Neural progenitor cell (in vitro differentiated cells): ENCODE measurements at regions not wholly inside any gene's neighbourhood (a gene's known extent, or its start where the extent isn't known, plus 50 kb on each side); places are given as distances from the start of the nearest gene placed in this dataset.

Source experiments
- DNase-seq: peaks from one replicate; pipeline ENCODE4 v3.0.0-alpha.2; 2016; ENCODE audit warnings: low spot score
- H2AFZ ChIP-seq: fragments of 200-600 bp; sonication (generic); replicated peaks from 2 replicates; pipeline ENCODE4 v1.6.1; 2016; ENCODE audit warnings: antibody characterized with exemption
- H3F3A ChIP-seq: fragments of 200-600 bp; sonication (generic); 2 replicates; pipeline ENCODE4 v1.6.1; 2016; ENCODE audit warnings: antibody characterized with exemption, low read depth
- H3K27ac ChIP-seq: fragments of 200-600 bp; sonication (generic); 2 replicates; pipeline ENCODE4 v1.5.1; 2016; ENCODE audit warnings: mild to moderate bottlenecking
- H3K27me3 ChIP-seq: fragments of 200-600 bp; sonication (generic); 2 replicates; pipeline ENCODE4 v1.6.1; 2016; ENCODE audit warnings: mild to moderate bottlenecking, moderate library complexity
- H3K36me3 ChIP-seq: fragments of 200-600 bp; sonication (generic); 2 replicates; pipeline ENCODE4 v1.5.1; 2016
- H3K4me1 ChIP-seq: fragments of 200-600 bp; sonication (generic); 2 replicates; pipeline ENCODE4 v1.6.1; 2016; ENCODE audit warnings: mixed run types
- H3K4me2 ChIP-seq: fragments of 200-600 bp; sonication (generic); 2 replicates; pipeline ENCODE4 v1.6.1; 2016
- H3K4me3 ChIP-seq: fragments of 200-600 bp; sonication (generic); 2 replicates; pipeline ENCODE4 v1.5.1; 2016
- H3K79me2 ChIP-seq: fragments of 200-600 bp; sonication (generic); 2 replicates; pipeline ENCODE4 v1.6.1; 2016; ENCODE audit warnings: low read depth
- H3K9ac ChIP-seq: fragments of 200-600 bp; sonication (generic); 2 replicates; pipeline ENCODE4 v1.6.1; 2016
- H3K9me3 ChIP-seq: fragments of 200-600 bp; sonication (generic); 2 replicates; pipeline ENCODE4 v1.5.1; 2016; ENCODE audit warnings: low read depth
- H4K20me1 ChIP-seq: fragments of 200-600 bp; sonication (generic); 2 replicates; pipeline ENCODE4 v1.6.1; 2016; ENCODE audit warnings: low read depth
- H3K27ac Mint-ChIP-seq: 3 replicates; pipeline ENCODE4 v1.8.0; 2021; ENCODE audit warnings: mixed read lengths
- H3K27me3 Mint-ChIP-seq: 2 replicates; pipeline ENCODE4 v1.8.0; 2022; ENCODE audit warnings: low read depth, mild to moderate bottlenecking, inconsistent platforms, moderate library complexity, mixed read lengths; ENCODE audit not compliant: insufficient read depth
- H3K36me3 Mint-ChIP-seq: 3 replicates; pipeline ENCODE4 v1.8.0; 2021; ENCODE audit warnings: mixed read lengths
- H3K4me1 Mint-ChIP-seq: 3 replicates; pipeline ENCODE4 v1.8.0; 2021; ENCODE audit warnings: mixed read lengths
- H3K4me3 Mint-ChIP-seq: 3 replicates; pipeline ENCODE4 v1.8.0; 2021; ENCODE audit warnings: mild to moderate bottlenecking, moderate library complexity, mixed read lengths
- H3K9me3 Mint-ChIP-seq: 3 replicates; pipeline ENCODE4 v1.8.0; 2020; ENCODE audit warnings: mixed read lengths
- CTCF ChIP-seq: fragments of 200-600 bp; sonication (generic); IDR thresholded peaks from 2 replicates; pipeline ENCODE4 v1.5.1; 2017; ENCODE audit warnings: antibody characterized with exemption, mild to moderate bottlenecking
- EZH2 ChIP-seq: fragments of 200-600 bp; sonication (generic); IDR thresholded peaks from 2 replicates; pipeline ENCODE4 v1.6.1; 2017; ENCODE audit warnings: antibody characterized with exemption, mild to moderate bottlenecking, moderate library complexity
- EZH2phosphoT487 ChIP-seq: fragments of 200-600 bp; sonication (generic); IDR thresholded peaks from 2 replicates; pipeline ENCODE4 v1.6.1; 2017; ENCODE audit warnings: antibody characterized with exemption

- H3K27ac ChIP-seq = no peak overlapping the region
- no peaks in the 10 kb centered on the region for H3K36me3 Mint-ChIP-seq
- peak overlapping the region; percentile 54 for H2AFZ ChIP-seq
- H3K4me3 ChIP-seq = no peak overlapping the region
- no peaks in the 10 kb centered on the region for H3K4me1 ChIP-seq
- H3K4me2 ChIP-seq = no peak overlapping the region
- TF ChIP-seq CTCF (no peak), EZH2phosphoT487 (no peak), EZH2 (no peak)
- no peaks in the 10 kb centered on the region for H3K79me2 ChIP-seq
- H3K4me1 Mint-ChIP-seq = no peaks in the 10 kb centered on the region
- H3K27ac Mint-ChIP-seq = no peak overlapping the region
- no peak overlapping the region for H3K9ac ChIP-seq
- no peaks in the 10 kb centered on the region for H3F3A ChIP-seq
- H3K9me3 Mint-ChIP-seq = no peaks in the 10 kb centered on the region
- H3K27me3 ChIP-seq = no peaks in the 10 kb centered on the region
- H3K9me3 ChIP-seq = no peaks in the 10 kb centered on the region
- H3K36me3 ChIP-seq = no peaks in the 10 kb centered on the region
- H4K20me1 ChIP-seq = no peaks in the 10 kb centered on the region
- no peak for DNase-seq
- H3K4me3 Mint-ChIP-seq = no peak overlapping the region
- no peaks in the 10 kb centered on the region for H3K27me3 Mint-ChIP-seq
Observed at GRCh38 chr4:115279330-115279729, 165.9 kb upstream of the NDST4 start.

- Histone ChIP-seq H2AFZ (no peak overlapping the region), H3K36me3 (no peaks in the 10 kb centered on the region), H3K4me1 (no peaks in the 10 kb centered on the region), H3K4me3 (no peak overlapping the region), H3K9me3 (no peaks in the 10 kb centered on the region), H4K20me1 (no peaks in the 10 kb centered on the region), H3K4me2 (no peak overlapping the region), H3K79me2 (no peaks in the 10 kb centered on the region), H3K27ac (no peak overlapping the region), H3F3A (no peaks in the 10 kb centered on the region), H3K9ac (no peak overlapping the region), H3K27me3 (no peaks in the 10 kb centered on the region)
- Mint-ChIP-seq H3K4me1 (no peaks in the 10 kb centered on the region), H3K4me3 (no peak overlapping the region), H3K27ac (no peak overlapping the region), H3K9me3 (no peaks in the 10 kb centered on the region), H3K36me3 (no peaks in the 10 kb centered on the region), H3K27me3 (no peaks in the 10 kb centered on the region)
- TF ChIP-seq EZH2phosphoT487 (no peak), CTCF (no peak), EZH2 (no peak)
- no peak for DNase-seq
Observed at GRCh38 chr4:115278830-115279229, 165.4 kb upstream of the NDST4 start.

GRCh38 chr4:115275615-115276014, 162.2 kb upstream of the NDST4 start:
- H3K9me3 ChIP-seq = no peaks in the 10 kb centered on the region
- Mint-ChIP-seq H3K9me3 (no peaks in the 10 kb centered on the region), H3K4me1 (no peaks in the 10 kb centered on the region), H3K4me3 (no peak overlapping the region), H3K36me3 (no peaks in the 10 kb centered on the region), H3K27ac (no peak overlapping the region), H3K27me3 (no peaks in the 10 kb centered on the region)
- no peak overlapping the region for H2AFZ ChIP-seq
- H3F3A ChIP-seq = no peaks in the 10 kb centered on the region
- no peaks in the 10 kb centered on the region for H4K20me1 ChIP-seq
- no peak for DNase-seq
- no peaks in the 10 kb centered on the region for H3K36me3 ChIP-seq
- TF ChIP-seq EZH2 = no peak
- no peak for TF ChIP-seq EZH2phosphoT487
- TF ChIP-seq CTCF = no peak
- H3K4me1 ChIP-seq = no peaks in the 10 kb centered on the region
- no peak overlapping the region for H3K4me3 ChIP-seq
- no peak overlapping the region for H3K9ac ChIP-seq
- no peaks in the 10 kb centered on the region for H3K27me3 ChIP-seq
- no peak overlapping the region for H3K4me2 ChIP-seq
- H3K27ac ChIP-seq = no peak overlapping the region
- H3K79me2 ChIP-seq = no peaks in the 10 kb centered on the region

- TF ChIP-seq EZH2 = no peak
- no peak for TF ChIP-seq CTCF
- no peak for TF ChIP-seq EZH2phosphoT487
- Histone ChIP-seq H3F3A (no peaks in the 10 kb centered on the region), H3K79me2 (no peaks in the 10 kb centered on the region), H2AFZ (no peak overlapping the region), H3K9ac (no peak overlapping the region), H3K27me3 (no peaks in the 10 kb centered on the region), H3K4me1 (no peaks in the 10 kb centered on the region), H3K4me2 (no peak overlapping the region), H3K36me3 (no peaks in the 10 kb centered on the region), H3K4me3 (no peak overlapping the region), H3K27ac (no peak overlapping the region), H4K20me1 (no peaks in the 10 kb centered on the region), H3K9me3 (no peaks in the 10 kb centered on the region)
- H3K27me3 Mint-ChIP-seq = no peaks in the 10 kb centered on the region
- H3K27ac Mint-ChIP-seq = no peak overlapping the region
- no peak for DNase-seq
- no peaks in the 10 kb centered on the region for H3K9me3 Mint-ChIP-seq
- no peaks in the 10 kb centered on the region for H3K4me1 Mint-ChIP-seq
- no peak overlapping the region for H3K4me3 Mint-ChIP-seq
- no peaks in the 10 kb centered on the region for H3K36me3 Mint-ChIP-seq
Observed at GRCh38 chr4:115274545-115274944, 161.1 kb upstream of the NDST4 start.
